ENCODE measurements at regions not wholly inside any gene's neighbourhood (a gene's known extent, or its start where the extent isn't known, plus 50 kb on each side); places are given as distances from the start of the nearest gene placed in this dataset.

DNA sequence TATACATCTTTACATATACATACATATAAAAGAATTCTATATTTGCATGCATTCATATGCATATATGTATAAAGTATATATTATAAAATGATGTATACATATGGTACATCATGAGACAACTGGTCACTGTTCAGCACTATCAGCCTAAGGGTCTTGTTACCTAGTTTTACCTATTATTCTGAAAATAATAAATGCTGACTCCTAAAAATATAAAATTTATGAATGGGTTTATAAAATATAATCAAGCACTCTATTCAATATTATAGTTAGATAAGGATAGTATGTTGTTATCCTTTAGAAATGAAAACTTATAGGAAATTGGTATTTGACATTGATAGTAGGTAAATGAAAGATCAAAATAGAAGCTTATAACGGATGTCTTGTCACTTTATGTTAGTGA lies 324.2 kb downstream of the GBA3 start:
- no peaks in the 10 kb centered on the region for H3K79me1 ChIP-seq (ENCODE audit: low read depth in 1 of 2, low read length in 2 of 2)
- ATAC-seq (ENCODE audit: low read depth) (no peak), DNase-seq (no peak)
- no CpG with 5 or more reads among the region's 1 CpG for WGBS, 2 experiments (ENCODE audit: extremely low coverage in 2 of 2, insufficient read length in 1 of 2)
- no peak overlapping the region for H3K56ac ChIP-seq (ENCODE audit: extremely low read depth, insufficient read depth, low read length)
- H3K27ac ChIP-seq (ENCODE audit: insufficient read depth, low read length) = no peak overlapping the region
- no peak overlapping the region for H4K91ac ChIP-seq (ENCODE audit: insufficient read depth, low read depth, low read length)
- no peak overlapping the region for H2BK20ac ChIP-seq (ENCODE audit: low read depth, low read length)
- in situ Hi-C loops (cut with MboI; ENCODE audit: low sequenced_read_pairs) (no loop called here), intact Hi-C loops (cut with micrococcal nuclease) (no loop called here), dilution Hi-C loops (cut with HindIII; ENCODE audit: low sequenced_read_pairs, unreplicated experiment) (no loop called here)
- H3K4me1 ChIP-seq (ENCODE audit: control insufficient read depth, insufficient read depth, low read length) = no peaks in the 10 kb centered on the region
- no peak overlapping the region for H3K4me3 ChIP-seq (ENCODE audit: insufficient read depth, low read depth, low read length)
- H3K27me3 ChIP-seq (ENCODE audit: control insufficient read depth, insufficient read depth, low read length) = no peaks in the 10 kb centered on the region
- no peak overlapping the region for H3K23ac ChIP-seq (ENCODE audit: low read depth, low read length)
- no peak overlapping the region for H4K5ac ChIP-seq (ENCODE audit: low read depth, low read length)
- no peak overlapping the region for H2BK15ac ChIP-seq (ENCODE audit: low read depth, low read length)
- no peaks in the 10 kb centered on the region for H3K9me1 ChIP-seq (ENCODE audit: insufficient read depth, low read length)
- no peak overlapping the region for H2AK5ac ChIP-seq (ENCODE audit: low read depth, low read length)
- no peaks in the 10 kb centered on the region for H3K36me3 ChIP-seq (ENCODE audit: control insufficient read depth, insufficient read depth, low read length)
- no peak overlapping the region for H3K4ac ChIP-seq (ENCODE audit: low read depth, low read length)
- no peak overlapping the region for H2AK9ac ChIP-seq (replicated peaks; ENCODE audit: low read depth, low read length, poor library complexity)
- no peak overlapping the region for H2AFZ ChIP-seq (replicated peaks; ENCODE audit: low read length, poor library complexity)
- no peak overlapping the region for H2BK5ac ChIP-seq (ENCODE audit: low read depth, low read length, poor library complexity, severe bottlenecking)
- no peak overlapping the region for H4K8ac ChIP-seq (ENCODE audit: low read depth in 2 of 2, low read length in 2 of 2)
- no peak overlapping the region for H3K18ac ChIP-seq (ENCODE audit: low read depth, low read length)
- POLR2A ChIA-PET (ENCODE audit: unreplicated experiment) = no interaction called here
- H3K9me3 ChIP-seq (ENCODE audit: control insufficient read depth, insufficient read depth, low read length) = no peaks in the 10 kb centered on the region; the same call in 1 of the 2 replicates
- no peak overlapping the region for H3K4me2 ChIP-seq (ENCODE audit: low read depth, low read length)
- H4K20me1 ChIP-seq (ENCODE audit: insufficient read depth, low read length) = no peaks in the 10 kb centered on the region
- peak; percentile 36; the same call in 1 of the 2 replicates for TF ChIP-seq MAFK (IDR thresholded peaks at IDR 0.05; ENCODE audit: low read depth, low read length)
- no peak for TF ChIP-seq CHD1 (IDR thresholded peaks at IDR 0.05; ENCODE audit: low read depth, low read length)
- no TSS peak for BruUV-seq (replicated peaks)
- no peak overlapping the region for H3K14ac ChIP-seq (replicated peaks; ENCODE audit: low read depth, low read length)
- CTCF ChIA-PET = no interaction called here
- H2BK120ac ChIP-seq (ENCODE audit: low read depth, low read length) = no peak overlapping the region
- no peak overlapping the region for H3K9ac ChIP-seq (ENCODE audit: low read depth, low read length)
